ENCODE measurements at regions not wholly inside any gene's neighbourhood (a gene's known extent, or its start where the extent isn't known, plus 50 kb on each side); places are given as distances from the start of the nearest gene placed in this dataset.

DNA sequence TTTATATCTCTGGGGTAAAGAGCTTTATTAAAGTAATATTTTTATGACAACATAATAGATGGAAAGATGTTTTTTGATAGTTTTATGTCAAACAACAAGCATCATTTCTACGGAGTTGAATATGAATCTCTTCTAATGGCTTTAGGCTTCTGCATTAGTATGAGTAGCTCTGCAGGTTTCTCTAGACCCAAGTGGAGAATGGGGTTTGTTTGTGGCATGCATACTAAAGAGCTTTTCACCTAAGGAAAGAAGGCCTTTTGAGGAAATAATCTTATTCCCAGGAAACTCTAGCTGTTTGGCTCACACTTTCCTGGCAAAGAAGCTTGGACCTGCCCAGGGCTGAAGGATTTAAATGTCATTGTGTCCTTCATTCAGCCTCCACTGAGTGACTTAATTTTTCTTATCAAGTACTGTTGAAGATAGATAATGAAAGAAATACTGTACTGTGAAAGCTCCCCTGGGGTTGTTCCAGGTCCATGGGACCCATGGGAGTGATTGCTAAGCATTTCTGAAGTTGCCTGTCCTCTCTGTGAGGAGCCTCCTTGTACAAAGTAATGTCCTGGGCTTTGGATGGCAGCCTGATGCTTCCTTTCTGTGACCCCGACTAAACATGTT lies 469.3 kb downstream of the LRIG3 start:
- TF ChIP-seq POLR2A (IDR thresholded peaks at IDR 0.05) (no peak), CTCF (IDR thresholded peaks at IDR 0.05) (no peak)

Data from esophagus squamous epithelium (tissue), 4 donors.